ENCODE measurements at regions not wholly inside any gene's neighbourhood (a gene's known extent, or its start where the extent isn't known, plus 50 kb on each side); places are given as distances from the start of the nearest gene placed in this dataset.
"Not testable (repeated sequence)": the region's sequence is repeated elsewhere in the genome, so short reads cannot be mapped to it uniquely, and the experiment has no call there.

DNA sequence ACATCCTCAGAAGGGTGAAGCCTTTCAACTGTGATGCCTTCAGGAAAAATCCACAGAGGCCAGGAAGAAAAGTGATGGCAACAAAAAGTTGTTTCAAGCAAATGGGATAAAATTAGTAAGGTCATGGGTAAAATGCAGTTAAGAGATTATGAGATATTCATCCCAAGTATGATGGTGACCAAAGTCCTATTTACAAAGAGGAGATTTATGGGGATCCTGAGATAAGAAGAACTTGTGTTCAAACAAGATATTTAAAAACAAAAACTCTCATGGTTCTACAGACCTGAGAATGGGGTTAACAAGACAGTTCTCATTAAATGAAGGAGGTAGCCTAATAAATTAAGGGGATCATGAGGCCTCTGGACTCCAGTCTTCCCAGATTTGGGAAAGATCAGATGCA, 184.4 kb downstream of the FCRL5 start:
- DNase-seq: no peak

DNA sequence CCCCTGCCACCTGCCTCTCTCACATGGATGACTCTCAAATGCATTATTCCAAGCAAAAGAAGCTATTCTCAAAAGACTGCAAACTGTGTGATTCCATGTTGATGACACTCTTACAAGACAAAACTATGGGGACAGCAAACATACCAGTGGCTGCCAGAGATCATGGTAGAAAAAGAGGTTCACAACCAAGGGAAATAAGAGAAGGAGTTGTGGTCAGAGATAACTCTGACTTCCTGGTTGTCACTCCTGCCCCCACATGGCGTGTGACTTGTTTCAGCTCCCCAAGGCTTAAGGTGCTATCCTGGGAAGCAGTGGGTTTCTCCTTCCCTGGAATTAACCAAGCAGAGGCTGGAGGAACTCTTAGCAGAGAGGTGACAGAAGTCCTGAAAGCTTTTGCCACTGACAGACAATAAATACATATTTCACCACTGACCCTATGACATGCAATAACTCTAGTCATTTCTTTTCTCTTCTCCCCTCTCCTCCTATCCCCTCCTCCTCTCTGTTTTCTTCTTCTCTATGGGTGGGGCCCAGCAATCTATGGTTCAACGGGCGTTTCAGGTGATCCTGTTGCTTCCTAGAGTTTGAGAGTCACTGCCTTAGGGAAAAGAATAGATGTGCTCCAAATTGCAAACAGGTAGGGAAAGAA, 185.1 kb downstream of the FCRL5 start:
- DNase-seq: no peak

DNA sequence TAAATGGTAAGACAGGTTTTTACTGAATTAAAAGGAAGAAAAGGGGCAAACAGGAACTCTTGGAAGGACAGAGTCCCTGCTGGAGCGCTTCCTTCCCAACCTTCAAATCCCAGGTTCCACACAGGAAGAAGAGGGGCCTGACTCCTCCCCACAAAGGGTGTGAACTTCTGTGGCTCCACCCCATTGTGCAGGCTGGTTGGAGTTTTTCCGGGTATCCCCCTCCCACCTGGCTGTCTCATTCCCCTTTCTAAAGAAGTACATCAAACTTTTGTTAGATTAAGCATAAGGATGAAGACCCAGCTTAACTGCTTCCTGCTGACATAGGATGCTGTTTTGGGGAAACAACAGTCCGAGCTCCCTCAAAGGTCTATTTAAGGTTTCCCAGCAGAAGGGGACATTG, 187.7 kb downstream of the FCRL5 start:
- no peak for DNase-seq

DNA sequence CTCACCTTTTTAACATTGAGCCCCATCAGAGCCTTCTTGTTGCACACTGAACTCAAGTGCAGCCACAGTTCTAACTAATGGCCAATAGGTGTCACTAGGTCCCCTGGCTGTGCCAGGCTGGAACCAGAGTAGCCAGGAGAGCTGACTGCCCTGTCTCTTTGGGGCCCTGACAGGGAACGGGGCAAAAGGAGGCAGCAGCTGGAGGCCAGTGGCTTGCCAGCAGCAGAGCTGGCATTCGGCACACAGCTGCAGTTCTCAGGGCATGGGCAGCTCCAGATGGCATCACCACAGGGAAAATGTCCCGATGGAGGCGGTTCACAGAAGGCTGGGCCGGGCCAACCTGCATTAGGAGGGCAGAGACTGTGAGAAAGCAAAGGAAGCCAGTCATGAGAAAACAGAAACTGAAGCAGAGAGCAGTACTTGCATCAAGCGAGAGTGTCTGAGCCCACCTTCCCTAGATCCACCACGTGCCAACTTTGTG, 188.6 kb downstream of the FCRL5 start:
- DNase-seq: peak; percentile 51

DNA sequence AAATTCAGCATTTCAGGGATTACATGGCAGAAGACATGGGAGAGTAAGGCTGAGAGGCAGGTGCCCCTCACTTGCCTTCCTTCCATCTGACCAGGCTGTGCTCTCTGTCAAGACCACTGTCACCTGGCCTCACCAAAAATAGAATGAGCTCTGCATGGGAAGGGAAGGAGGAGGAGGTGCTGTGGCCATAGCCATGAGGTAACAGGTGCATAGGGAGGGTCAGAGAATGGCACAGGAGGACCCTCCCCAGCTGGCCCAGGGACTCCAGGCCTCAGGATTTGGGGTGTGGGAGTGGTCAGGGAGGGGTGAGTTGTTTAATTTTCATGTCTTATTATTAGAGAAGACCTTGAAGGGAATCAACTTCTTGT, 192.3 kb downstream of the FCRL5 start:
- DNase-seq: no peak

DNA sequence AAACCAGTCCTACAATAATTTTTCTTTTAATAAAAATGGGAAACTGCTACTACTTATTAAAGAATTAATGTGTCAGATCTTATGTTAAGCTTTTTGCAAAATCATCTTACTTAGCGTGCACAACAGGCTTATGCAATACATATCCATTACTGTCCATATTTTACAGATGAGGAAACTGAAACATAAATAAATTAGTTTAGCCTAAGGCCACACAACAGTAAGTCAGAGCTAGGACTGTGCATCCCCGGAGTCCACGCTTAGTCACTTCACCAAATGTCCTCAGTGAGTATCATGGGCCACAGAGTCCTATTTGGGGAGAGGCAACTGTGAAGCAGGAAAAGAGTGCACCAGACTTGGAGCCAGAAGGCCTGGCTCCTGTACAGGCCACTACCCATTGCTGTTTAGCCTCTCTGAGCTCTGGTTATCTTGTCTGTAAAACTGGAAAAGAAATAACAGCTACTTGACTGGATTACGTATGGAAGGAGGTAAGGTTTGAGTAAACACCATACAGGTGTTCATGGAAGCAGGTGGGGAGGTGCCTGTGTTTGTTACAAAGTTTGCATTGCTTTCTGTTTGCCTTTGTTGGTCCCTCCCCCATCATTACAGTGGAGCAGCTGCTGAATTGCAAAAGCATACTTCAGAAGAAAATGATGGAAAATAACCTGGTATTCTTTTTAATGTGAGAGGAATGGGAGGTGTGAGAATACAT, 192.8 kb downstream of the FCRL5 start:
- no peak for DNase-seq

DNA sequence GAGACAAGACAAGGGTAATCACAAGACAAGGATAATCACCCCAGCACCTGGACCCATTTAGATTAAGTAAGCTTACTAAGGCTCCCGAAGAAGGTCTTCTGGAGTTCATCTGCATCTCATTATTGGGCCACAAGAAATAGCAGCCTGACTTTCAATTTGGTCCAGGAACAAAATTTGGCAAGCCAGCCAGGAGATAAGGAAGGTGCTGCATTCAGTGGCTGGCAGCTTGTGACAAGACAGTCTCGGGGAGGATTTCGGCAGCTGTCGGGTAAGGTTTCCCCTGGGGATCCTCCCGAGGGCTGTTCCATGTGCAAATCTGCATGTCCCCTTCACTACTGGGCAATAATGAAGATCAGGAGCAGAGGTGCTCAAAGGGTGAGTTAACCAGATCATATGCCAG, 195.2 kb downstream of the FCRL5 start:
- no peak for DNase-seq

DNA sequence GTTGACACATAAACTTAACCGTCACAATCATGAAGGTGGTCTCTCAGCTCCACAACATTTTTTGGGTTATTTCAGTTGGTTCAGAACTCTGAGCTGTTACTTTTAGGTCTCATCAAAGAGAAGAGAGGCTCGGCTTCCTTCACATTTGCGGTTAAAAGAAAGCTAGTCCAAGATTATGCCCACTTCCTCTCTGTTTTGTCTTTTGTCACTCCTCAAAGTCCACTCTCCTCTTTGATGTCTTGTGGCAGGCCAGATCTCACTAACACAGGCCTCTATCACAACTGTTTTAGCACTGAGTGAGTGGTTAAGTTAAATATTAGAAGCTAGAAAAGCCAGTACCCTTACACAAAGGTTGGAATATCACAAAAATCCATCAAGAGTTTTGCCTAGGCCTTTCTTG, 195.7 kb downstream of the FCRL5 start:
- no peak for DNase-seq

DNA sequence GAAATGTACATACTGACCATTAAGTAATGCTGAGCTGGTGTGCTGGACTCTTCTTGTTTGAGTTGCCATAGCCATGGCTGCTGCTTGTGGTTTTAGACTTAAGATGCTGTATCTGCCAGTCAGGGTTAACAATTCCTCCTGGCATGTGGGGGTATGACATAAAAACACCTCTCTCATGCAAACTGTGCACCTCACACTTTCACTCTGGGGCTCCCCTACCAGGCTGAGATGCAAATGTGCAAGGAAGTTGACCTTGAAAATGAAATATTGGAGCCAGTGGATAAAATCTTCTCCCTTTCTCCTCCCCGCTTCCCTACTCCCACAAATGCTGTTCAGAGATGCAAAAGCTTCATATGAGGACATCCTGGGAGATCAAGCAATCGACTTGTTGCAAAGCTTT, 198.8 kb downstream of the FCRL5 start:
- DNase-seq: no peak

DNA sequence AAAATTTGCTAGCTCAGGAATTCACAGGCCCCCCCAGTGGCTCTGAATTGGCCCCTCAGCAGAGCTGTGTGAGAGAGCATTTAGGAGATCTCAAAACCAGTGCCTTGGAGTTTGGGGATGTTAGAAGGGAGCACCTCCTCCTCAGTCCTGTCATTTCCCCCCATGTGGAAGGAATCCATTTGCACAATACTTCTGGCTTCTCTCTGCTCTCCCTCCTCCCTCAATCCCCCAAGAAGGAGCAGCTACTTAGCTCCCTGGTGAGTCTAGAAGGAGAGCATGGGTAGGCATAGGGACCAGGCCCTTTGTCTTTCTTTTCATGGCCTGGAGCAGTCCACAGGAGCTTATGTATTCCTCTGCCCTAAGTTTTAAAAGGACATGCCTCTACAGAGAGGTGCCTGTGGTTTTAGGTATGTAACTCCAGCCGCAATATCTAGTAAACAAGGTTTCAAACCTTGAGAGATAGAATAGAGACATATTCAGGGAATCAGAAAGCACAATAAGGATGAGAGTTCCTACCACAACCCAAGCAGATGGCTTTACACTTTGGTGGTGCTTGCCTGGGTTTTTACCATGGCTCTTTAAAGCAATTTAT, 199.4 kb downstream of the FCRL5 start:
- no peak for DNase-seq

DNA sequence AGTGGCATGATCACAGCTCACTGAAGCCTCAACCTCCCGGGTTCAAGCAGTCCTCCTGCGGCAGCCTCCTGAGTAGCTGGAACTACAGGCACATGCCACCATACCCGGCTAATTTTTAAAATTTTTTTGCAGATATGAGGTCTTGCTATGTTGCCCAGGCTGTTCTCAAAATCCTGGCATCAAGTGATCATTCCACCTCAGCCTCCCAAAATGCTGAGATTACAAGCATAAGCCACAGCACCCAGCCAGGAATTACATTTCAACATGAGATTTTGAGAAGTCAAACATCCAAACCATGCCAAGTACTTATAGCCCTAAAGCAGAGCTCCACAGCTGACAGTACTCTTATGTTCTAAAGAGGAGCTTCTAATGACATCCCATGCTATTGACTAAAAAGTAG, 200.1 kb downstream of the FCRL5 start:
- DNase-seq: no peak

DNA sequence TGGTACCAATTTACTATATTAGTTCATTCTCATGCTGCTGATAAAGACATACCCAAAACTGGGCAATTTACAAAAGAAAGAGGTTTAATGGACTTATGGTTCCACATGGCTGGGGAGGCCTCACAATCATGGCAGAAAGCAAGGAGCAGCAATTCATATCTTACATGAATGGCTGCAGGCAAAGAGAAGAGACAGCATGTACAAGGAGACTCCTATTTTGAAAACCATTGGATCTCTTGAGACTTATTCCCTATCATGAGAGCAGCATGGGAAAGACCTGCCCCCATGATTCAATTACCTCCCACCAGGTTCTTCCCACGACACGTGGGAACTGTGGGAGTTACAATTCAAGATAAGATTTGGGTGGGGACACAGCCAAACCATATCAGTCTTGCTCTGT, 200.5 kb downstream of the FCRL5 start:
- not testable (repeated sequence) for DNase-seq

DNA sequence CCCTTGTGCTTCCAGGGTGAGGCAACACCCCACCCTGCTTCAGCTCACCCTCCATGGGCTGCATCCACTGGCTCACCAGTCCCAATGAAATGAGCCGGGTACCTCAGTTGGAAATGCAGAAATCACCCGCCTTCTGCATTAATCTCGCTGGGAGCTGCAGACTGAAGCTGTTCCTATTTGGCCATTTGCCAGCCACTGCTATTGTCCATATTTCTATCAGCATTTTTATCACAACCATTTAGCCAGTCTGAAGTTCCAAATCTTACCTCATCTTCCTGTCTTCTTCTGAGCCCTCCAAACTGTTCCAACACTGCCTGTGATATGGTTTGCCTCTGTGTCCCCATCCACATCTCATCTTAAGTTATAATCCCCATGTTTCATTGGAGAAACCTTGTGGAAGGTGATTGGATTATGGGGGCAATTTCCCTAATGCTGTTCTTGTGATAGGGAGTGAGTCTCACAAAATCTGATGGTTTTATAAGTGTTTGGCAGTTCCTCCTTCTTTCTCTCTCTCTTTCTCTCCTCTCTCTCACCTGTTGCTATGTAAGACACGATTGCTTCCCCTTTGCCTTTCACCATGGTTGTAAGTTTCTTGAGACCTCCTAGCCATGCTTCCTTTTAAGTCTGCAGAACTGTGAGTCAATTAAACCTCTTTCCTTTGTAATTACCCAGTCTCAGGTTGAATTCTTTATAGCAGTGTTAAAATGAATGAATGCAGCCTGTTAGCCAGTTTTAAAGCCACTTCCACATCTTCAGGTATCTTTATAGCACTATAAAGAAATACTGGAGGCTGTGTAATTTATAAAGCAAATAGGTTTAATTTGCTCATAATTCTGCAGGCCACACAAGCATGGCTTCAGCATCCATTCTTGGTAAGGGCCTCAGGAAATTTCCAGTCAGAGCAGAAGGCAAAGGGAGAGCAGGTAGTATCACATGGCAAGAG, 203.5 kb downstream of the FCRL5 start:
- no peak for DNase-seq

DNA sequence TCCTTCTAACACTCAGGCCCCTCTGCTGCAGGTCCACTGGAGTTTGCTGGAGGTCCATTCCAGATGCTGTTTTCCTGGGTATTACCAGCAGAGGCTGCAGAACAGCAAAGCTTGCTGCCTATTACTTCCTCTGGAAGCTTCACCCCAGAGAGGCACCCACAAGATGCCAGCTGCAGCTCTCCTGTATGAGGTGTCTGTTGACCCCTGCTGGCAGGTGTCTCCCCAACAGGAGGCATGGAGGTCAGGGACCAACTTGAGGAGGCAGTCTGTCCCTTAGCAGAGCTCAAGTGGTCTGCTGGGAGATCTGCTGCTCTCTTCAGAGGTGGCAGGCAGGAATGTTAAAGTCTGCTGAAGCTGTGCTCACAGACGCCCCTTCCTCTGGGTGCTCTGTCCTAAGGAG, 204.8 kb downstream of the FCRL5 start:
- DNase-seq: no peak

DNA sequence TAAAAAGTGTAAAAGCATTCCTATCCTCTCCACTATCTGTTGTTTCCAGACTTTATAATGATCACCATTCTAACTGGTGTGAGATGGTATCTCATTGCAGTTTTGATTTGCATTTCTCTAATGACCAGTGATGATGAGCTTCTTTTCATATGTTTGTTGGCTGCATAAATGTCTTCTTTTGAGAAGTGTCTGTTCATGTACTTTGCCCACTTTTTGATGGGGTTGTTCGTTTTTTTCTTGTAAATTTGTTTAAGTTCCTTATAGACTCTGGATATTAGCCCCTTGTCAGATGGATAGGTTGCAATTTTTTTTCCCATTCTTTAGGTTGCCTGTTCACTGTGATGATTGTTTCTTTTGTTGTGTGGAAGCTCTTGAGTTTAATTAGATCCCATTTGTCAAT, 199.6 kb upstream of the ETV3 start:
- DNase-seq: not testable (repeated sequence)

DNA sequence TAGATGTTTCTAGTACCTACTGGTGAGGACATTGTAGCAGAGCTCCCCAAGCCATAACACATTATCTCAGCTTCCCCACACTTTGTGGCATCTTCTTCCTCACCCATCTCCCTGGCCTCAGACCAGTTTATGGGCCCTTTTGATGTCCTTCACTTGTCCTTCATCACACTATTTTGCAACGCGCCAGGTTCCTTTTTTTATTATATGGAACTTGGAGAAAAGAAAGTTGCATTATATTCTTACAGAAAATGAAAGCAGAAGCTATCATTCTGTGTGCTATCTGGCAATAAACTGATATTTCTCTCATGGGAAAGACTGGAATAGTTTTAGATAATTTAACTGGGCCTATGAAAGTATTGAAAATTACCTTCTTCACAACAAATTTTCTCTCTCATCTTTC, 196.9 kb upstream of the ETV3 start:
- no peak for DNase-seq

DNA sequence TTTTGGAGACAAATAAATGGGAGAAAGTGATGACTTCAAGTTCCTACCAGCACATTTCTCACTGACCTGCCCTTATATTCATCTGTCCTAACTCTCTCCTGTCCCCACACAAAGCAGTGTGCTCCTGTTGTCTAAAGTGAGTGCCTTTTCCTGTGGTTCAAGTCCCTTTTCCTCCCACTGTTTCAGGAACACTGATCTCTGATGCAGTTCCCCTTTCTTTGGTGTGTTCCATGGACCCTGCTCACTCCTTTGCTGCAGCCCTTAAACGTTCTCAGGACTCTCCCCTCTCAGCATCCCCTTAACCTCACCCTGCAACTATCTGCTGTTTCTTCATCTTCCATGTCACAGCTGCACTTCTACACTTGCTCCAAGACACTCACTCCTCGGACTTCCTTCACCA, 195.8 kb upstream of the ETV3 start:
- no peak for DNase-seq

DNA sequence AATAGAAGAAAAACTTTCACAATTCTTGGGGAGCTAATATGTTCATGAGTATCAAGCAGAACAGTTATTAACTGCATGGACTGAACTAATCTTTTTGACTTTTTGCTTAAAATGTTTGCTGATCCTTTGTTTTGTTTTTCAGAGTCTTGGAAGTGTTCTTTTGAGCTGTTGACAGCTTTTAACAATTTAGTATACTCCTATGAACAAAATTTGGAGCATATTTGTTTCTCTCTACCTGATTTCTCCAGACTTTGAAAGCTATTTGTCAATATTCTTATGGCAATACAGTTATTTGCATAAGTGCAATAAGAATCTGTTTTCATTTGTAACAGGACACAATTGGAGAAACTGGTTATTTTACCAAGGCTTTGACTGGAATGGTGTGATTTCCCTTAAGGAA, 192.0 kb upstream of the ETV3 start:
- DNase-seq: not testable (repeated sequence)

DNA sequence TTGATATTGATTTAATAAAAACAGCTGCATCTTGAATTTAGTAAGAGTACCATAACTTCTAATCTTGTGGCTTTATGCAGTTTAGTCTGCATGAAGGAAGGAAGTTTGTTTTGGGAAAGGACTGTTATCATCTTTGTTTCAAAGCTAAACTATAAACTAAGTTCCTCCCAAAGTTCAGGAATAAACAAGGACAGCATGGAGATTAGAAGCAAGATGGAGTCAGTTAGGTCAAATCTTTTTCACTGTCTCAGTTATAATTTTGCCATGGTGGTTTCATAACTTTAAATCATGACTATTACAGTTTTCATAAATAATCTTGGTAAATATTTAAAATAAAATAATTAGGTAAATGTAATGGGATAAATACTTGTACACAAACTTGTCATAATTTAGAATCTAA, 189.9 kb upstream of the ETV3 start:
- not testable (repeated sequence) for DNase-seq

DNA sequence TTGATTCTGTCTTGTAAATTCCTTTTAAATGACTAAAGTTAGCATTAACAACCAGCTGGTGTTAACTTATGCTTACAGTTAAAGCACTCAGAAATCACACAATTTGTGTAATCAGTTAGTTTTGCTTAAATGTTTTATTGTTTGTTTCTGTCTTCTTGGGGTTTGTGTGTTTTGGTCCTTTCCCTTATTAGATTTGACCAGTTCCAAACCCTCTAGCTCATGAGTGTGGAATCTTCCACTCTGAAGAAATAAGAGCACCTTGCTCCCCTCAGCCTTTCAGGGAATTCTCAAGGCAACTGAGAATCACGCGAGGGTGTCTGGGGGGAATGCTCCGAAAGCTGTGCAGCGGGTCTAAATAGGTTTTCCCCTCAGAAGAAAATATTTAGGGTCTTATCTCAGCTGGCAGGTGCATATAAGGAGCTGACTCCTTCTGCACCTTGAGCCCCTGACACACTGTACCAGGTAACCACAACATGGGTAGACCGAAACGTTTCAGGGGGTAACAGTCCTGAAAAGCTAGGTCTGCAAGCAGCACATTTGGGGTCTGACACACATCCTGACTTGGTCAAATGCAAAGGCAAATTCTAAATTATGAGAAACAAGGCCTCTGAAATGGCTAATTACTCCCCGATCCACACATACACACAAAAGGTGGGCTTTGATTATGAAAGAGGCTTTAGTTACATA, 188.1 kb upstream of the ETV3 start:
- no peak for DNase-seq

DNA sequence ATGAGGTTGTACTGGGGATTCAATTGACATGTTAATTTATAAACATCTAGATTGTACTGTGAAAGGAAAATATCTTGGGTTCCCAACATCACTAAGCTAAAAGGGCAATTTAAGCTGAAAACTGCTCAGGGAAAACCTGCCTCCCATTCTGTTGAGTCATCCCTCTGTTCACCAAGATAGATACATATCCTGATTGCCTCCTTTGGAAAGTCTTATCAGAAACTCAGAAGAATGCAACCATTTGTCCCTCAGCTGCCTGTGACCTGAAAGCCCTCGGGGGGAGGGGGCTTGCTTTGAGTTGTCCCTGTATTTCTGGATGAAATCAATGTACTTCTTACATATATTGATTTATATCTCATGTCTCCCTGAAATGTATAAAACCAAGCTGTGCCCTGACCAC, 187.0 kb upstream of the ETV3 start:
- DNase-seq: no peak

DNA sequence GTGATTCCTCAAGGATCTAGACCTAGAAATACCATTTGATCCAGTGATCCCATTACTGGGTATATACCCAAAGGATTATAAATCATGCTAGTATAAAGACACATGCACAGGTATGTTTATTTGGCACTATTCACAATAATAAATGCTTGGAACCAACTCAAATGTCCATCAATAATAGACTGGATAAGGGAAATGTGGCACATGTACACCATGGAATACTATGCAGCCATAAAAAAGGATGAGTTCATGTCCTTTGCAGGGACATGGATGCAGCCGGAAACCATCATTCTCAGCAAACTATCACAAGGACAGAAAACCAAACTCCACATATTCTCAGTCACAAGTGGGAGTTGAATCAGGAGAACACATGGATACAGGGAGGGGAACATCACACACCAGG, 183.8 kb upstream of the ETV3 start:
- not testable (repeated sequence) for DNase-seq
